DND-41 (cell line): ENCODE measurements at regions not wholly inside any gene's neighbourhood (a gene's known extent, or its start where the extent isn't known, plus 50 kb on each side); places are given as distances from the start of the nearest gene placed in this dataset.

ENCODE experiments used
- ATAC-seq: fragments of 200-7000 bp; cut with Tn5 transposase; 3 replicates; pipeline ENCODE4 v1.9.1; 2021; ENCODE audit warnings: low read depth; ENCODE audit not compliant: insufficient read depth
- DNase-seq: peaks from one replicate; pipeline ENCODE4 v3.0.0-alpha.2; 2020
- H2AFZ ChIP-seq: 2 replicates; pipeline ENCODE4 v1.6.0; 2012; ENCODE audit warnings: low read depth, low read length
- H3K27ac ChIP-seq: 2 replicates; pipeline ENCODE4 v1.5.1; 2012; ENCODE audit warnings: low read length, inconsistent platforms
- H3K27me3 ChIP-seq: fragments of 200-600 bp; sonication (generic); 2 replicates; pipeline ENCODE4 v1.6.0; 2012; ENCODE audit warnings: low read length, mild to moderate bottlenecking, inconsistent platforms; ENCODE audit not compliant: insufficient read depth, poor library complexity
- H3K36me3 ChIP-seq: 2 replicates; pipeline ENCODE4 v1.5.1; 2012; ENCODE audit warnings: low read length, inconsistent platforms; ENCODE audit not compliant: insufficient read depth
- H3K4me1 ChIP-seq: 2 replicates; pipeline ENCODE4 v1.5.1; 2012; ENCODE audit warnings: mild to moderate bottlenecking, low read length; ENCODE audit not compliant: insufficient read depth
- H3K4me2 ChIP-seq: 2 replicates; pipeline ENCODE4 v1.6.0; 2012; ENCODE audit warnings: mild to moderate bottlenecking, moderate library complexity, low read length, inconsistent platforms; ENCODE audit not compliant: insufficient read depth
- H3K4me3 ChIP-seq, 2 experiments: fragments of 200-600 bp in 1 of 2; shearing (Covaris generic) in 1 of 2; 2 replicates each; pipeline ENCODE4 v1.5.1; 2012 to 2016; ENCODE audit warnings: inconsistent platforms in 2 of 2, low read length in 2 of 2, mild to moderate bottlenecking in 2 of 2, low read depth in 1 of 2, moderate library complexity in 1 of 2
- H3K79me2 ChIP-seq: 2 replicates; pipeline ENCODE4 v1.6.0; 2012; ENCODE audit warnings: low read length, inconsistent platforms; ENCODE audit not compliant: insufficient read depth
- H3K9ac ChIP-seq: 2 replicates; pipeline ENCODE4 v1.6.0; 2012; ENCODE audit warnings: low read depth, mild to moderate bottlenecking, inconsistent platforms, low read length, moderate library complexity
- H3K9me3 ChIP-seq: 2 replicates; pipeline ENCODE4 v1.5.1; 2012; ENCODE audit warnings: low read length, moderate library complexity, mild to moderate bottlenecking, inconsistent platforms; ENCODE audit not compliant: insufficient read depth, severe bottlenecking
- H4K20me1 ChIP-seq: 2 replicates; pipeline ENCODE4 v1.6.0; 2012; ENCODE audit warnings: low read length; ENCODE audit not compliant: insufficient read depth
- EZH2 ChIP-seq: IDR thresholded peaks from 3 replicates; pipeline ENCODE4 v1.6.1; 2012; ENCODE audit warnings: borderline replicate concordance, low read depth, mild to moderate bottlenecking, moderate library complexity, low read length, inconsistent platforms; ENCODE audit not compliant: severe bottlenecking
- TF ChIP-seq, protein P1 (sequence below): IDR thresholded peaks from 2 replicates; pipeline ENCODE4 v1.5.1; 2012; ENCODE audit warnings: borderline replicate concordance, low read length, moderate library complexity, mild to moderate bottlenecking; ENCODE audit not compliant: poor library complexity, severe bottlenecking; ENCODE audit errors: extremely low read depth

DNA sequence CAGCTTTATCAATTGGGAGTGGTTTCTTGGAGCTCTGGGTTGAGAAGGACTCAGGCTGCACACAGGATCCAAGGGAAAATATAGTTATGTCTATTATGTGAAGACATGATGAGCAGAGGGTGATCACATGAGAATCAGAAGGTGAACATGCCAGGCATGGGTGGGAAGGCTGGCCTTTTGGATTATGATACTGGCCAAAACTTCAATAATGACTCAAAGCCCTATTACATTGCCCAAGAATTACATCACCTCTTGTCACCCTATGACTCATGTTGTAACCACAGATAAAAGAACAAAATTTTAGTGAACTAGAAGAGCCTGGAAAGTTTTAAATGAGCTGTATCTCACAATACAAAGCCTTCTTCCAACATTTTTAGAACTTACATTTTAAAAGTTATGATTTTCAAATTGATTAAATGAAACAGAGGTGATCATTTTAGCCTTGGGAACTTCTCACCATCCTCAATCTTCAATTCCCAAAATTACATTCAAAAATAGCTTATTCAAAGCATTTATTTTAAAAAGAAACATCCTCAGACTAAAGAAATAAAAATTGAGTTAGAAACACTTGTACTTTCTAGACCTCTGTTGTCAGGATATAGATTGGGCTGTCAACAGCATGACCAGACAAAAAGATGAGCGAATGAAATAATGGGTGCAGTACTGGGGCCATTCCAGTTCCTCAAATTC lies 428.3 kb downstream of the MBD2 start:
- Histone ChIP-seq H3K4me2 (no peak overlapping the region), H3K9ac (no peak overlapping the region), H3K27ac (no peak overlapping the region), H2AFZ (no peak overlapping the region), H3K27me3 (no peaks in the 10 kb centered on the region), H3K36me3 (no peaks in the 10 kb centered on the region), H3K79me2 (no peaks in the 10 kb centered on the region), H4K20me1 (no peaks in the 10 kb centered on the region), H3K4me1 (no peaks in the 10 kb centered on the region), H3K4me3 (no peak overlapping the region), H3K9me3 (no peaks in the 10 kb centered on the region)
- TF ChIP-seq, protein P1, sequence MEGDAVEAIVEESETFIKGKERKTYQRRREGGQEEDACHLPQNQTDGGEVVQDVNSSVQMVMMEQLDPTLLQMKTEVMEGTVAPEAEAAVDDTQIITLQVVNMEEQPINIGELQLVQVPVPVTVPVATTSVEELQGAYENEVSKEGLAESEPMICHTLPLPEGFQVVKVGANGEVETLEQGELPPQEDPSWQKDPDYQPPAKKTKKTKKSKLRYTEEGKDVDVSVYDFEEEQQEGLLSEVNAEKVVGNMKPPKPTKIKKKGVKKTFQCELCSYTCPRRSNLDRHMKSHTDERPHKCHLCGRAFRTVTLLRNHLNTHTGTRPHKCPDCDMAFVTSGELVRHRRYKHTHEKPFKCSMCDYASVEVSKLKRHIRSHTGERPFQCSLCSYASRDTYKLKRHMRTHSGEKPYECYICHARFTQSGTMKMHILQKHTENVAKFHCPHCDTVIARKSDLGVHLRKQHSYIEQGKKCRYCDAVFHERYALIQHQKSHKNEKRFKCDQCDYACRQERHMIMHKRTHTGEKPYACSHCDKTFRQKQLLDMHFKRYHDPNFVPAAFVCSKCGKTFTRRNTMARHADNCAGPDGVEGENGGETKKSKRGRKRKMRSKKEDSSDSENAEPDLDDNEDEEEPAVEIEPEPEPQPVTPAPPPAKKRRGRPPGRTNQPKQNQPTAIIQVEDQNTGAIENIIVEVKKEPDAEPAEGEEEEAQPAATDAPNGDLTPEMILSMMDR, result no peak
- no peak for TF ChIP-seq EZH2
- no peak for ATAC-seq
- DNase-seq, result no peak

- Histone ChIP-seq H3K4me2 (no peak overlapping the region), H3K27me3 (no peaks in the 10 kb centered on the region), H3K27ac (no peak overlapping the region), H3K36me3 (no peaks in the 10 kb centered on the region), H3K4me3 (no peak overlapping the region), H3K79me2 (no peaks in the 10 kb centered on the region), H2AFZ (no peak overlapping the region), H3K4me1 (no peaks in the 10 kb centered on the region), H3K9me3 (no peaks in the 10 kb centered on the region), H4K20me1 (no peaks in the 10 kb centered on the region), H3K9ac (no peak overlapping the region)
- no peak for DNase-seq
- ATAC-seq, result no peak
- no peak for TF ChIP-seq EZH2
- TF ChIP-seq, protein P1, result no peak
These were observed 428.9 kb downstream of the MBD2 start for GRCh38 chr18:53795610-53796009.

- Histone ChIP-seq H3K4me3 (no peak overlapping the region), H4K20me1 (no peaks in the 10 kb centered on the region), H3K79me2 (no peaks in the 10 kb centered on the region), H3K4me1 (no peaks in the 10 kb centered on the region), H3K9ac (no peak overlapping the region), H2AFZ (no peak overlapping the region), H3K9me3 (no peaks in the 10 kb centered on the region), H3K27ac (no peak overlapping the region), H3K36me3 (no peaks in the 10 kb centered on the region), H3K27me3 (no peaks in the 10 kb centered on the region), H3K4me2 (no peak overlapping the region)
- DNase-seq (no peak), ATAC-seq (no peak)
- no peak for TF ChIP-seq EZH2
- TF ChIP-seq, protein P1, result no peak
These were observed 429.4 kb downstream of the MBD2 start for GRCh38 chr18:53795061-53795460.

DNA sequence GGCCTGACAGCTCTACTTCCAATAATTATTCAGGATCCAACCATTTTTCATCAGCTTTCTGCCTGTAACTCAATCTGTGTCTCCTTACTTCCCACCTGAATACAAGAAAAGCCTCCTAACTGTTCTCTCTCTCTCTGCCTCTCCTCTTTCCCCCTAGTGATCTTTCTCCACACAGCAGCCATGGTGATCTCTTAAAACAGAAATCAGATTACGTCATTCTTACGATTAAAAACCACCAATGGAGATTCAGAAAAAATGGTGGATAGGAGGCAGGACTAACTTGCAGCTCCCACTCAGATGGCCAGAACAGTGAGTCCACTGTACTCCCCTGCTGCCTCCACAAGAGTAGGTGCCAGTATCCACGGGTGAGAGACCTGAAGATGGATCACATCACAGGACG lies 431.7 kb downstream of the MBD2 start:
- no peak for ATAC-seq

More for the DNA sequence above, 431.7 kb downstream of the MBD2 start:
- Histone ChIP-seq H3K4me1 (no peaks in the 10 kb centered on the region), H3K9me3 (no peaks in the 10 kb centered on the region), H3K4me2 (no peak overlapping the region), H3K4me3 (no peak overlapping the region), H3K27ac (no peak overlapping the region), H3K27me3 (no peaks in the 10 kb centered on the region), H4K20me1 (no peaks in the 10 kb centered on the region), H3K79me2 (no peaks in the 10 kb centered on the region), H3K9ac (no peak overlapping the region), H3K36me3 (no peaks in the 10 kb centered on the region), H2AFZ (no peak overlapping the region)
- TF ChIP-seq, protein P1, result no peak
- TF ChIP-seq EZH2, result no peak
- DNase-seq, result no peak
